Ishikawa (cell line): ENCODE measurements at regions not wholly inside any gene's neighbourhood (a gene's known extent, or its start where the extent isn't known, plus 50 kb on each side); places are given as distances from the start of the nearest gene placed in this dataset.

Experiments used
- CEBPB ChIP-seq: IDR thresholded peaks from 2 replicates; pipeline ENCODE4 v1.6.1; 2012
- CREB1 ChIP-seq: IDR thresholded peaks from 2 replicates; pipeline ENCODE4 v1.6.1; 2012; ENCODE audit warnings: low read depth
- EGR1 ChIP-seq: IDR thresholded peaks from 2 replicates; pipeline ENCODE4 v1.6.1; 2012
- EP300 ChIP-seq: IDR thresholded peaks from 2 replicates; pipeline ENCODE4 v1.6.1; 2012; ENCODE audit warnings: borderline replicate concordance
- FOXM1 ChIP-seq: IDR thresholded peaks from 2 replicates; pipeline ENCODE4 v1.6.1; 2012; ENCODE audit warnings: low read depth, borderline replicate concordance
- NFIC ChIP-seq: IDR thresholded peaks from 2 replicates; pipeline ENCODE4 v1.6.1; 2012
- RAD21 ChIP-seq: IDR thresholded peaks from 2 replicates; pipeline ENCODE4 v1.6.1; 2012; ENCODE audit warnings: low read depth
- REST ChIP-seq: IDR thresholded peaks from 2 replicates; pipeline ENCODE4 v1.6.1; 2012; ENCODE audit warnings: low read depth, mild to moderate bottlenecking
- TAF1 ChIP-seq: IDR thresholded peaks from 2 replicates; pipeline ENCODE4 v1.6.1; 2012; ENCODE audit warnings: low read depth, mild to moderate bottlenecking
- TCF12 ChIP-seq: IDR thresholded peaks from 2 replicates; pipeline ENCODE4 v1.6.1; 2012; ENCODE audit warnings: low read depth
- TEAD4 ChIP-seq: IDR thresholded peaks from 2 replicates; pipeline ENCODE4 v1.6.1; 2012
- USF1 ChIP-seq: IDR thresholded peaks from 2 replicates; pipeline ENCODE4 v1.6.1; 2012
- YY1 ChIP-seq: IDR thresholded peaks from 2 replicates; pipeline ENCODE4 v1.6.1; 2012; ENCODE audit warnings: low read depth
- ZBTB7A ChIP-seq: IDR thresholded peaks from 2 replicates; pipeline ENCODE4 v1.6.1; 2012; ENCODE audit warnings: low read depth

- no peak for TF ChIP-seq TAF1
- TF ChIP-seq EGR1, result no peak
- no peak for TF ChIP-seq CEBPB
- no peak for TF ChIP-seq FOXM1
- TF ChIP-seq REST, result no peak
- TF ChIP-seq EP300, result no peak
- no peak for TF ChIP-seq NFIC
- no peak for TF ChIP-seq TCF12
- TF ChIP-seq ZBTB7A, result no peak
- TF ChIP-seq TEAD4, result no peak
- no peak for TF ChIP-seq YY1
- TF ChIP-seq RAD21, result no peak
- TF ChIP-seq CREB1, result no peak
- no peak for TF ChIP-seq USF1
Measured at GRCh38 chrX:4710618-4711433, 997.4 kb upstream of the PRKX start.
